ENCODE measurements at regions not wholly inside any gene's neighbourhood (a gene's known extent, or its start where the extent isn't known, plus 50 kb on each side); places are given as distances from the start of the nearest gene placed in this dataset.
"Not testable (repeated sequence)": the region's sequence is repeated elsewhere in the genome, so short reads cannot be mapped to it uniquely, and the experiment has no call there.

GRCh38 chr10:123221418-123221817 is 67.2 kb downstream of the BUB3 start:
- no peak for DNase-seq (ENCODE audit: low read depth in 2 of 2)

GRCh38 chr10:123222832-123223231 is 68.6 kb downstream of the BUB3 start:
- no peak for DNase-seq (ENCODE audit: low read depth in 2 of 2)

- DNase-seq (ENCODE audit: low read depth in 2 of 2), result no peak
Measured at GRCh38 chr10:123227706-123228105, 73.5 kb downstream of the BUB3 start.

- no peak for DNase-seq (ENCODE audit: low read depth in 2 of 2)
Measured at GRCh38 chr10:123229927-123230630, 75.9 kb downstream of the BUB3 start.

- not testable (repeated sequence) for DNase-seq (ENCODE audit: low read depth in 2 of 2)
Measured at GRCh38 chr10:123232879-123233278, 78.7 kb downstream of the BUB3 start.

- DNase-seq (ENCODE audit: low read depth in 2 of 2), result not testable (repeated sequence)
Measured at GRCh38 chr10:123235014-123235413, 80.8 kb downstream of the BUB3 start.

GRCh38 chr10:123236126-123236525 is 81.9 kb downstream of the BUB3 start:
- DNase-seq (ENCODE audit: low read depth in 2 of 2), result no peak

GRCh38 chr10:123240250-123240649 is 86.0 kb downstream of the BUB3 start:
- no peak for DNase-seq (ENCODE audit: low read depth in 2 of 2)

- DNase-seq (ENCODE audit: low read depth in 2 of 2), result no peak
Measured at GRCh38 chr10:123240776-123241175, 86.6 kb downstream of the BUB3 start.

GRCh38 chr10:123241391-123242141 is 87.4 kb downstream of the BUB3 start:
- no peak for DNase-seq (ENCODE audit: low read depth in 2 of 2)

GRCh38 chr10:123244747-123245146 is 90.5 kb downstream of the BUB3 start:
- no peak for DNase-seq (ENCODE audit: low read depth in 2 of 2)

GRCh38 chr10:123245264-123245663 is 91.1 kb downstream of the BUB3 start:
- no peak for DNase-seq (ENCODE audit: low read depth in 2 of 2)

- DNase-seq (ENCODE audit: low read depth in 2 of 2), result no peak
Measured at GRCh38 chr10:123249894-123250293, 95.7 kb downstream of the BUB3 start.

GRCh38 chr10:123250640-123251039 is 96.4 kb downstream of the BUB3 start:
- no peak for DNase-seq (ENCODE audit: low read depth in 2 of 2)

- DNase-seq (ENCODE audit: low read depth in 2 of 2), result no peak
Measured at GRCh38 chr10:123252779-123253178, 98.6 kb downstream of the BUB3 start.

- DNase-seq (ENCODE audit: low read depth in 2 of 2), result not testable (repeated sequence)
Measured at GRCh38 chr10:123254343-123254742, 100.1 kb downstream of the BUB3 start.

- DNase-seq (ENCODE audit: low read depth in 2 of 2), result no peak
Measured at GRCh38 chr10:123257904-123258456, 103.8 kb downstream of the BUB3 start.

GRCh38 chr10:123259081-123259480 is 104.9 kb downstream of the BUB3 start:
- DNase-seq (ENCODE audit: low read depth in 2 of 2), result no peak

- no peak for DNase-seq (ENCODE audit: low read depth in 2 of 2)
Measured at GRCh38 chr10:123259791-123260190, 105.6 kb downstream of the BUB3 start.

GRCh38 chr10:123262456-123262855 is 108.3 kb downstream of the BUB3 start:
- no peak for DNase-seq (ENCODE audit: low read depth in 2 of 2)

GRCh38 chr10:123266971-123267370 is 112.8 kb downstream of the BUB3 start:
- DNase-seq (ENCODE audit: low read depth in 2 of 2), result no peak

GRCh38 chr10:123269017-123269552 is 114.9 kb downstream of the BUB3 start:
- no peak for DNase-seq (ENCODE audit: low read depth in 2 of 2)

- no peak for DNase-seq (ENCODE audit: low read depth in 2 of 2)
Measured at GRCh38 chr10:123269675-123270074, 115.5 kb downstream of the BUB3 start.
